Astrocyte of the spinal cord (primary cell): ENCODE measurements at regions not wholly inside any gene's neighbourhood (a gene's known extent, or its start where the extent isn't known, plus 50 kb on each side); places are given as distances from the start of the nearest gene placed in this dataset.

ENCODE experiments used
- DNase-seq: peaks from one replicate; pipeline ENCODE4 v3.0.0; 2011; ENCODE audit warnings: low read depth, low spot score
- H3K4me3 ChIP-seq: 2 replicates; pipeline ENCODE4 v1.5.1; 2011; ENCODE audit warnings: low read depth, mild to moderate bottlenecking, low read length, moderate library complexity
- CTCF ChIP-seq: IDR thresholded peaks from 2 replicates; pipeline ENCODE4 v1.5.1; 2012; ENCODE audit warnings: low read depth, mild to moderate bottlenecking, low read length, inconsistent platforms
- in situ Hi-C: cut with HindIII; loops from 2 replicates; pipeline ENCODE4 v1.10.0; 2017; ENCODE audit warnings: low sequenced_read_pairs

- in situ Hi-C loops = no loop called here
- H3K4me3 ChIP-seq = no peak overlapping the region
- no peak for DNase-seq
- no peak for TF ChIP-seq CTCF
Observed at GRCh38 chr14:100446572-100446971, 123.4 kb downstream of the SLC25A47 start.

GRCh38 chr14:100448376-100448775 lies 125.2 kb downstream of the SLC25A47 start:
- no peak overlapping the region for H3K4me3 ChIP-seq
- DNase-seq = no peak
- TF ChIP-seq CTCF = no peak
- in situ Hi-C loops = no loop called here

GRCh38 chr14:100449225-100449987 lies 126.3 kb downstream of the SLC25A47 start:
- in situ Hi-C loops = no loop called here
- TF ChIP-seq CTCF = no peak
- DNase-seq = no peak

GRCh38 chr14:100450049-100450448 lies 126.9 kb downstream of the SLC25A47 start:
- no peak for TF ChIP-seq CTCF
- DNase-seq = no peak
- in situ Hi-C loops = no loop called here

More at GRCh38 chr14:100449225-100449987, 126.3 kb downstream of the SLC25A47 start:
- H3K4me3 ChIP-seq = no peak overlapping the region

GRCh38 chr14:100450736-100451135 lies 127.6 kb downstream of the SLC25A47 start:
- TF ChIP-seq CTCF = no peak
- H3K4me3 ChIP-seq = no peak overlapping the region
- in situ Hi-C loops = no loop called here
- no peak for DNase-seq

More at GRCh38 chr14:100450049-100450448, 126.9 kb downstream of the SLC25A47 start:
- no peak overlapping the region for H3K4me3 ChIP-seq

- no peak for TF ChIP-seq CTCF
- in situ Hi-C loops = no loop called here
- no peak for DNase-seq
- no peak overlapping the region for H3K4me3 ChIP-seq
Observed at GRCh38 chr14:100451264-100451663, 128.1 kb downstream of the SLC25A47 start.
